ENCODE measurements at regions not wholly inside any gene's neighbourhood (a gene's known extent, or its start where the extent isn't known, plus 50 kb on each side); places are given as distances from the start of the nearest gene placed in this dataset.
"Not testable (repeated sequence)": the region's sequence is repeated elsewhere in the genome, so short reads cannot be mapped to it uniquely, and the experiment has no call there.

DNA sequence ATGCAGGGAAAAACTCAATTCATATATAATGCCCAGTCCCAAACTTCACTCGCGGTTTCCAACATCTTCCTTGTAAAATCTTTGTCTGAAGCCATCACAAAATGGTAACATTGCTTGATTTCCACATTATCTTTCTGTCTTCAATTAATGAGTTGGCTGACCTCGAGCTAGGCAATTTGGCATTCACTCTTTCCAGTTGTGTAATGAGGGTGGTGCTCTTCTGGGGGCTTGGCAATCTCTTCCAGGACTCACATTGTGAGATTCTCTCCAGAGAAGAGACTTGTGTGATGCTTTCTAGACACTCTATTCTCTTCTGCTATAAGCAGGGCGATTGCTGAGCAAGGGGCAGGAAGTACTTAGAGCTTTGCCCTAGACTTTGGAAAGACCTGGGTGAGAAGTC lies 179.5 kb downstream of the JCAD start:
- DNase-seq, result no peak

DNA sequence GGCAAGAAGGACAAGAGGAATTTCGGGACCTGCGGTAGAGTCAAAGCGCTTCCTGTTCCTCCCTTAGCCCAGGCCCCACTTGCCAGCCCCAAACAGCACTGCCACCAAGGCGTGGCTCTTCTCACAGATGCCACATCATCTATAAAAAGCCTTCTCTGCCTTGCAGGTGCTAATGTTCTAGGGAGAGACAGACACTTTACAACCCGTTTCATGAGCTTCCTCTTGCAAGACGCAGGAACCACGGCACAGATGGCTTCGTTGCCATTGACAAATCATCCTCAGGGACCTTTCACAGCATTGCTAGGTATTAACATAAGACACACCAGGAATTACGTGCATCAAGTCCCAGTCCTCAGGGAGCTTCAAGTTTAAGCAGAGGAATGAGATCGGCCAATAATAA lies 180.9 kb downstream of the JCAD start:
- no peak for DNase-seq

DNA sequence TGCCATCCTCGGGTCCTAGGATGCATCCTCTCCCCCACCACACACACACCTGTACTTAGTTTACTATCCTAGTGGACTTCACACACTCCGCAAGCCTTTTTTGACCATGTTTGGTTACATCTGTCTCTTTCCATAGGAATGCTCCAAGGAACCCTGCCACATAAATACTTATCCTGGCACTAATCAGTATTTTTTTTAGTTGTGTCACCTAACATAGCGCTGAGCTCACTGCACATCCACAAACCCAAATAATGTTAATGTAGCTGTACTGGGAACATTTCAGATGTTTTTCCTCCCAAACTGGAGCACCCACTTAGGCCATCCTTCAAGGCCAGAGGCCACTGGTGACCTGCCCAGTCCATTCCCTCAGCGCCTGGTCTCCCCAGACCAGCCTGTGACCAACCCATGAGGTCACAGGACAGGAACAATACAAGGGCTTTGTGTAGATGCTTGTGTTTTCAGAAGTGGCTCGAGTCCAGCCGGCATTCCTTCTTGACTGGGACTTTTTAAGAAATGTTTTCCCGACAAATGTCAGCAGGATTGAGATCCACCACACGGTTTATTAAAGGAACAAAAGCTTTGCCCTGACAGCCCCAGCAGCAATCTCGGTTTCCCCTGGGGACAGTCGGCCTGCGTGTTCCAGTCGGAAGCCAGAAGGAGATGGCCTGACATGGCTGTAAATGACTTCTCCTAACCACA lies 181.4 kb downstream of the JCAD start:
- no peak for DNase-seq

DNA sequence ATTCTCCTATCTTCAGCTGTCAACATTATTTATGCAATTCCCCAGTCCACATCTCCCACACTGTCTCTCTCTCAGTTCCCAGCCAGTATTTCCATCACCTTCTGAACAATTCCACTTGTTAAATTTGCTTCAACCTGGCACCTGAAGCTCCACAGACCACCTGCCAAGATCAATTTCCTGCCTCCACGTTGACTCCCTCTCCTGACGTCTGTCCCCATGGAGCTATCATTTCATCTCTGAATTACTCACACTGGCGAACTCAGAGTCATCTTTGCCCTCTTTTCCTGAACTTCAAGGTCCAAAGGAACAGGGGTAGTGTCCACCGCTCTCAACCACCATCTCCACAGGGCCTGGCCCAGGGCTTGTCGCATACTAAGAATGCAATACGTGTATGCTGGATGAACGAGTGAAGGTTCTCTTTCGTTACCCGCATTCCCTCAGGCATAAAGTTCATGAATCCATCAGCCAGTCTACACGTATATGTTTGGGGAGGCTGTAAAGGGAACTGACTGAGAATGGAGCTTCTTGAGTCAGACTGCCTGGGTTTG lies 183.3 kb downstream of the JCAD start:
- DNase-seq, result no peak

DNA sequence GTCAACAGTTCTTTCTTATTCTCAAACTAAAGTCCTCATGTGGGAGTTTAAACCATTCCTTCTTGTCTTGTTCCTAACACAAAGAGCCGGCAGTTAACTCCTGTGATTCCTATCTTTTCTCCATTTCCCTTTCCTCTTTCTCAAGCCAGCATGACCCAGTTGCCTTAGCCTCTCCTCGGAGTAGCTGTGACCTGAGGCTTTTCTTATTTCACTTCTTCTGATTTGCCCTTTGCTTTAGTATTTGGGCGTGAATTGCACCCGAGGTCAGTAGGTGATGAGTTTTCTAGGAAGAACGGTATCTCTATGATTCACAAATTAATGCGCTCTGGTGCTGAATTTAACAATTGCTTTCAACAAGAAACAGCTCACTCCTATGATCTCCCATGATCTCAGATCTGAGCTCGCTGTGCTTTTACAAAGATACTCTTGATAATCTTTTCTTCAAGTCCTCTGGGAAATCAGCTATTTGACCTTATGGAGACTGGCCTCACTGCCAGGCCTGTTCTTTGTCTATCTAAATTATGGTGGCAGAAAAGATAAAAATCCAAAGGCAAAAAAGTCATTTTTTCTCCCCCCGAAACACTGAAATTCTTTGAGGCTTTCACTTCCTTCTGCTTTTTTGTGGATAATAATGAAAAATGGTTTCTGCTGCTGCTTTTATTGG lies 184.6 kb downstream of the JCAD start:
- no peak for DNase-seq

DNA sequence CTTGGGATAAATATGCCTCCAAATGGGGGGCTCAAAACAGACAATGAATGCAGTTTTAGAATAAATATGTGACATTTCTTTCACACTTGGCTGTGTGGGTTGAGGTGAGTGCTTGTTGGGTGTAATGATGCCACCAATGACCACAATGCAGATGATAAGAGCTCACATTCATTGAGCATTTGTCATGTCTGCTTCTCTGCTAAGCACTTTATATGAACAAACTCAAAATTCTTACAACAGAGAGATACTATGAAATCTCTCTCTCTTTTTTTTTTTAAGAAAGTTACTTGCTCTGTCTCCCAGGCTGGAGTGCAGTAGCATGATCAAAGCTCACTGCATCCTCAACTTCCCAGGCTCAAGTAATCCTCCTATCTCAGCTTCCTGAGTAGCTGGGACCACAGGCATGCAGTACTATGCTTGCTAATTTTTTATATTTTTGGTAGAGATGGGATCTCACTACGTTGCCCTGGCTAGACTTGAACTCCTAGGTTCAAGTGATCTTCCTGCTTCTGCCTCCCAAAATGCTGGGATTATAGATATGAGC lies 185.4 kb downstream of the JCAD start:
- DNase-seq, result no peak

DNA sequence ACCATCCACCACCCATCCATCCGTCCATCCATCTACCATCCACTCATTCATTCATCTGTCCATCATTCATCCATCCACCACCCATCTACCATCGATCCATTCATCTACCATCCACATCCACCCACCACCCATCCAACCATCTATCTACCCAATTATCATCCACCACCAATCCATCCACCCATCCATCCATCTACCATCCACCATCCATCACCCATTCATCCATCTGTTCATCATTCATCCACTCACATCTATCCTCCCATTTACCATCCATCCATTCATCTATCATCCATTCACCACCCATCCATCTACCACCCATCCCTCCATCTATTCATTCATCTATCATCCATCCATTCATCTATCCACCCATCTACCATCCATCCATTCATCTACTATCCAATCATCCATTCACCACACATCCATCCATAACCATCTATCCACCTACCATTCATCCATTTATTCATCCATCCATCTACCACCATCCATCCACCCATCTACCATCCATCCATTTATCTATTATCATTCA lies 188.8 kb downstream of the JCAD start:
- DNase-seq, result no peak

DNA sequence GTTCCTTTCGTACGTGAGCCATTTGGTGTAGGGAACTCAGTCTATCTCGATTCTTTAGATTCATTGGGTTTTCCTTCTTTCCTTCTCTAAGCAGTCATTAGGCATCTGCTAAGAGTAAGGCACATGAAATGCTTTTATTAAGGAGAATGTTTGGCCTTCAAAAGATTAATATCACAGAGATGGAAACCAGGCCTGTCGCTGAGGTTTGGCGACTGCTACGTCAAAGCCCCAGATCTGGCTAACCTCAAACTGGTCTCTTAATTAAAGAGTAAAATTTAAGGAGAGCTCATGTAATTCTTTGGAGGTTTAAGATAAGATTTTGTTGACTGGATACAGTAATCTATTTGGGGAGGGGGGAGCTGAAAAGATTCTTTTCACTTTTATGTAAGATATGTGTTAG lies 189.8 kb downstream of the JCAD start:
- no peak for DNase-seq

DNA sequence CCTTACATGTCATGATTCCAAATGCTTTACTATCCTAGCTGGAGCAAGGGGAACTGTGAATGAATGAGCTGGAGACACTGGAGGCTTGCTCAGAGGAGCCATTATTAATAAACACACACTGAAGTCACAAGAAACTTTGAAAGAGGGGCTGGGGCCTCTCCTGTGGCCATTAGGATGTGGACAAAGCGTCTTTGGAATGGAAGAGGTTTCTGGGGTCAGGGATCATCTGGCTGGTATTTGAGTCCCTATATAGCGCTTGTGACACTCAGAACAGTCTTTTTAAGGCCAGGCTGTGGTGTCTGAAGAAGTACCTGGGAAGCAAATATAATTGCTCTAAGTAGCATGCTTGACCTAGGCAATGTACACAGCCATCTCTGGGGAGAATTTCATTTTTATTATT lies 193.0 kb downstream of the JCAD start:
- DNase-seq, result no peak

DNA sequence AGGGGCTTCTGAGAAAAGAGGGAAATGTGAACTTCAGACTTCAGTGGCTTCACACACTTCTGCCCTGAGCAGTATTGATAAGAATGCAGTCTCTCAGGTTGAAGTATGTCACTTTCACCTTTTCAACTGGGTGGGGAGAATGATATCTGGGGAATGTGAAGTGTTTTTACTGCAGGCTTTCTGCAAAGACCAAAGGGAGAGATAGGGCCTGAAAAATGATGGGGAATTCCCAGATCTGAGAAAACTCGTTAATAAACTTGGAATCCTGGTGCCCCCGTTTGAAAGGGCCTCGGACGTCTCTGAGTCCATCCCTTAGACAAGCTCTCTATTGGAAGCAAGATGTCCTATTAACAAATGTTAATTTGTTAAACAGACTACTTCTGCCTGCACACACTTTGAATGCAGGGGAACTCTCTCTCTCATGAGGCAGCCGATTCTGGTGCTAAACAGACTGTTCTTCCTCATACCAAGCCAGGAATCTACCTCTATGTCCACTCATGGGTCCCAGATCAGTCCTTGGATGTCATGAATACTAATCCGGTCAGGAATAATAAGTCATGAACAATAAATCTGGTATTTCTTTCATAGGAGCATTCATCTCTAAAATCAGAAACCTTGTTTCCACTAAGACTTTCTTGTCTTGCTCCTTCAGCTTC lies 193.6 kb downstream of the JCAD start:
- DNase-seq, result no peak

DNA sequence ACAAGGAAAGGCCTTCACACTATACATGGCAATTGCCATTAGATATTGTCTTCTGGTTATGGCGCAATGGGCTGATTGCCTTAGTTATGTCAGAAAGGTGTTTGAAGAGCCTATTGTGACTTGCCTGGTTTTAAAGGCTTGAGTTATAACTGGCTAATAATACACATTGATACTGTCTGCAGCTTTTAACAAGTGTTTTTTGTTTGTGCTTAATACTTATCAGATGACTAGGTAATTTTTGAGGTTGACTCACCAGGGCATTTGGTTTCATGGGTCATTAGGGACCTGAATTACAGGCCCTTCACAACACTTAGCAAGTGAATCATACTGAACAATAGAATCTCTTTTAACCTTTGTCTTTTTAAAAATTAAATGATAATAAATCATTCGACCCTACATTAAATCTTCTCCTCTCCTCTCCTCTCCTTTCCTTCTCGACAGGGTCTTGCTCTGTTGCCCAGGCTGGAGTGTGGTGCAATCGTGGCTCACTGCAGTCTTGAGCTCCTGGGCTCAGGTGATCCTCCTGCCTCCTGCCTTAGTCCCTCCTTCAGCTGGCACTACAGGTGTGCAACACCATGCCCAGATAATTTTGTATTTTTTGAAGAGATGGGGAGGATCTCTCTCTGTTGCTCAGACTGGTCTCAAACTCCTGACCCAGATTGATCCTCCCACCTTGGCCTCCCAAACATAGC lies 196.3 kb downstream of the JCAD start:
- no peak for DNase-seq

DNA sequence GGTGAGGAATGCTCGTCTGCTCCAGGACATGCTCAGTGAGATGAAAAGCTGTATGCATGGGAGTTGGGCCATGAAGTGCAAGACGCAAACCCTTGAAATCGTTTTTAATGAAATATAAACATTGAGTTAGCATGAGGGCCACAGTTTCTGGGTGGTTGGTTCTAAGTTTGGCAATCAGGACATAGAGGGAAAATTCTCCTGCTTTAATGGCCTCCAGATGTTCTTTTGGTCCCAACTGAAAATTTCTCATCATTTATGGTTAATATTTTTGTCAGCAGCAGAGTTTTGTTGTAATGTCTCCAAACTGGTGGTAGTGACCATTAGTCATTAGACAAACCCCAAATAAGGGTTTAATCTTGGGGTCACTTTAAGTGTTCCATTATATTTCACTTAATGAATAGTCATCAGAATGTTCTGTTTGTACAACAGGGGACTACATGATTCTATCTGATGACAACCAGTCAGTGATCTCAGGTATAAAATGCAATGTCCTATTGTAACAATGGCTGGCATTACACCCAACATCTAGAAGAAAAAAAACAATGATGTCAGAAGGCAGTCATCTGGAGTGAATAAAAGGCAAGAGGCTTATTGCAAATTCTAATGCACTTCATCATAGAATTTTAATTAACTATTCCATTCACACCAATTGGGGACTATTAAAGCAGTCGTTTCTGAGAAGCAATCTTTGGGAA lies 197.4 kb downstream of the JCAD start:
- no peak for DNase-seq

DNA sequence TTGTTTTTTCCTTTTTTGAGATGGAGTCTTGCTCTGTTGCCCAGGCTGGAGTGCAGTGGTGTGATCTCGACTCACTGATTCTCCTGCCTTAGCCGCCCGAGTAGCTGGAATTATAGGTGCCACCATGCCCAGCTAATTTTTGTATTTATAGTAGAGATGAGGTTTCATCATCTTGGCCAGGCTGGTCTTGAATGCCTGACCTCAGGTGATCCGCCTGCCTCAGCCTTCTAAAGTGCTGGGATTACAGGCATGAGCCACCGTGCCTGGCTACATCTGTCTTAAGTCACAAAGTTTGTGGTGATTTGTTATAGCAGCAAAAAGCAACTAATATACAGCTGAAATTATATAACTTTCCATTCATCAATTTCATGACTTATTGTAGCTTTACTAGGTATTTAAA lies 198.2 kb downstream of the JCAD start:
- not testable (repeated sequence) for DNase-seq

DNA sequence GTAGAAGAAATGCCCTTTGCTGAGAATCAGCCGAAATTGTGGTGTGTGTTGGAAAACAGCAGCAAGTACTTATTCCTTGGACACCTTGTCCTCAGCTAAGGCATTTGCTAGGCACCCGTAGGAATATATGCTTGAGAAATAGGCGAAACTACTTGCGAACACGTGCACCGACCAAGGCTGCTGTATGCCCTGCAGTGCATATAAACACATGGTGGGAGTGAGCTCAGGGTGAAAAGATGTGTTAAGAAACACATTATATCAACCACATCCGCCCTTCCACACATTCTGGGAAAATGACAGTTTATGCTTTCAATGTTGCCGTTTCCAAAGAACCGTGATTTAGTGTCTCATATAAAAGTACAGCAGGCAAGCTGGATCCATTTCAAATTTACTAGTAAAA lies 199.2 kb downstream of the JCAD start:
- DNase-seq, result no peak

DNA sequence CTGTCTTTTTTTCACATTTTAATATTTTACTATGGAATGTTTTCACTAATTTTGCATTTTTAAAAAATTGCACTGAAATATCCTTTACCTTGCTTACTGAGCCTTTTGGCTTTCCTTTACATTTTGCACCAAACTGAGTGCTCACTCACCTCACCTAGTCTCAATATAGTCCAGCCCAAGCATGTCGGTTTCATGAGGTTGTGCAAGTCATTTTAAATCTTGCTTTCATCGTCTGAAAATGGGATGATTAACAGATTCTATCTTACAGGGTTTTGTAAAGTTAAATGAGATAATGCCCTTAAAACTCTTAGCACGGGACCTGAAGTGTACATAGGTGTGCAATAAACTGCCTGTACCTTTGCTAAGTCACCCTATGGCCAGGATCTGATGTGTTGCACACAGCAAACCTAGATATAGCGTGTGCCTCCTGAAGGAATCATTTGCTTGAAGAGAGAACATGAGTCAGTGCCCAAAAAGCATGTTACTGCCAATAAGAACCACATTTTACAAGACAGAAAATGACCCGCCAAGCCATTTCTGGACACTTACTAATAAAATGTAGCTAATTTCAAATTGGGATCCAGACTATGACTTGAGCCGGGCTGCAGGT lies 199.8 kb downstream of the JCAD start:
- DNase-seq, result no peak

DNA sequence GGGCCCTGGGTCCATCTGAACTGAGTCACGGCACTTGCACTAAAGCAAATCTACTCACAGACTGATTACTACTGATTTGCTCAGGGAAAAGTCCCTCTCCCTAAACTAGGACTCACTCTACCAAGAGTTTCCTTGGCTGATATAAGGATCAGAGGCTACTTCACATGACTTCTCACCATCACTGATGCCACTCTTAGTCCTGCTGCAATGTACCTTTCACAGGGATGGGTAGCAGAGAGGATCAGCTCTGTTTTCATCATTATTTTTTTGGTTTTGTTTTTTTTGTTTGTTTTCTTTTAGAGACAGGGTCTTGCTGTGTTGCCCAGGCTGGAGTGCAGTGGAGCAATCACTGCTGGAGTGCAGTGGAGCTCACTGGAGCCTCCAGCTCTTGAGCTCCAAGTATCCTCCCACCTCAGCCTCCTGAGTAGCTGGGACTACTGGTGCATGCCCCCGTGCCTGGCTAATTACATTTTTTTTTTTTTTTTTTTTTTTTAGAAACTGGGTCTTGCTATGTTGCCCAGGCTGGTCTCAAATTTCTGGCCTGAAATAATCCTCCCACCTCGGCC lies 200.6 kb downstream of the JCAD start:
- DNase-seq, result no peak

DNA sequence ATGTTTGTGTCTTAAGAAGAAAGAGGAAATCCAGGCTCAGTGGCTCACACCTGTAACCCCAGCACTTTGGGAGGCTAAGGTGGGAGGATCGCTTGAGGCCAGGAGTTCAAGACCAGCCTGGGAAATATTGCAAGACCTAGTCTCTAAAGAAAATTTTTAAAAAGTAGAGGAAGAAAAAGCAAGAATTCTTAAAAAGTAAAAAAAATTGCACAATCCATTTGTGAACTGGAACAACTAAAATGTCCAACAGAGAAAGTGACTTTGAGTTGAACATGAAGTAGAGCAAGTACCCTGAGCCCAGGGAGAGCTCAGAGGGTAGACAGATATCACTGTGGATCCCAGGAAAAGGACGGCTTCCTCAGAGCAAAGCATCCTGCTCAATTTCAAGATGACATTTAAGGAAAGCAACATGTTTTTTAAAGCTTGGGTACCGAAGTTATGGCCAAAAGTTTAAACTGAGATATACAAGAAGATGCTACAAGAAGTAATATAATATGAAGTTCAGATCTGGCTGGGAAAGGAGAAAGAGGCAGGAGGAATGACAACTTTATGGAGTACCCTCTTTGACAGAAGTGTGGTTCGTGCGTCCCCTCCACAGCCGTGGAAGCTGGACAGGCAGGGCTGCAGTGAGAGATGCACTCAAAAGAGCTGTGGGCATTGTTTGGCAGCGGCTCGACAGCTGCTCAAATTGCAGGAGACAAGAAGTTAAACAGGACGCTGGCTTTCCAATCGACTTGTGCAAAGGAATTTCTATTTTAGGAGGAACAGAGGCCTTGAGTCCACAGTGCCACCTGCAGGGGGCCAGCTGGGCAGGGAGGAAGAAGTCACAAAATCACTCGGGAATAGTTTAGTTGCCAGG lies 201.3 kb downstream of the JCAD start:
- DNase-seq, result peak; percentile 73

DNA sequence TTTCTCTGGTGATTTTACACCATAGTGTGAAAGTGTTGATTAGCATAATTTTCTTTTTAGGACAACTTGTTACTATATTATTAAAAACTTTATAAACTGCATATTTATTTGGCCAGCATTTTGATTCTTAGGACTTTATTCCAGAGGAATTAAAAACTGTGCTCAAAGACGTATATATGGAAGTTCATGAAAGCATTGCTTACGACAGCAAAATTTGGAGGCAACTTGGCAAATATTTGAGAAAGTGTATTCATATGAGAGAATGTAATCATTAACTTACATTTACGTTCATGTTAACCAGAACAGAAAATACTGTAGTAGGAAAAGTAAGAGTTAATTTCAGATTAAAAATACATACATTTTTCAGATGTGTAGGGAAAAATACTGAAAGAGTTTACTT lies 203.1 kb downstream of the JCAD start:
- DNase-seq, result no peak

DNA sequence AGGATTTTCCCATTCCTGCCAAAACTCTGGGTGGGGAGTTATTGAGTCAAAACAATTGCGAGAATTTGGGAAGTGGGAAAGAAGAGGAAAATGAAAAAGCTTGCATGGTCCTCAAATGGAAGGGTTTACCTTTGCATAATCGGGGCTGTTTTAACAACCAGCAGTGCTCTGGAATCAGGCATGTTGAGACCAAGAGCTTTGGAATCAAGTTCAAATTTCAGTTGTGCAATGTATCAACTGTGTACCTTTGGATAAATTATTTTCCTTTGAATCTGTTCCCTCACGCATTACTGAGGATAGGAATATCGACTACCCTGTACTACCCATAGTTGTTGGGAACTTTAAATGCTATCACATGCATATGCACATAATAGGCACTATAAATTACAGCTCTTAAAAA lies 205.5 kb downstream of the JCAD start:
- no peak for DNase-seq

DNA sequence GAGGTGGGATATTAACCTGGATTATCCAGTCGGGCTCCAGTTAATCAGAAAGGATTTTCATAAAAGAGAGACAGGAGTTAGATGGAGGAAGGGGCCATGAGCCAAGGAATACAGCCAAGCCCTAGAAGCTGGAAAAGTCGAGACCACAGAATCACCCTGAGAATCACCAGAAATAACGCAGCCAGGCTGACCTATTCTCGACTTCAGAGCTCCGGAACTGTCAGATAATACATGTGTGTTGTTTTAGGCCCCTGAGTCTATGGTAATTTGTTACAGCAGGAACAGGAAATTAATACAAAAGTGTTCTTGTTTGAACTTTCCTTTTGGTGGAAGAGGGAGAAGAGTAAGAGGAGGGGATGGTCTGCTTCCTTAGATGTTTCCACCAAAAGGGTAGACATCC lies 208.1 kb downstream of the JCAD start:
- no peak for DNase-seq

DNA sequence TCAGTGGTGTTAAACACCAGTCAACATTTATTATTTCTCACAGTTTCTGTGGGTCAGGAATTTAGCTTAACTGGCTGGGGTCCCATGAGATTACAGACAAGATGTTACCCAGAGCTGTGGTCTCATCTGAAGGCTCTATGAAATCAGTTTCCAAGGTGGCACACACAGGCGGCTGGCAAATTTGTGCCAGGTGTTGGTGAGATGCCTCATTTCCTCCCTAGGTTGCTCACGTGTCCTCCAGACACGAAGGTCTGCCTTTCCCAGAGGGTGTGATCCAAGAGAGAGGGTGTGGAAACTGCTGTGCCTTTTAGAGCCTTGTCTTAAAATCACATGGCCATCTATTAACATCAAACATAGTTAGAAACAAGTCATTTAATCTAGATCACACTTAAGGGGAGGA lies 209.0 kb downstream of the JCAD start:
- DNase-seq, result no peak
